ENCODE measurements at regions not wholly inside any gene's neighbourhood (a gene's known extent, or its start where the extent isn't known, plus 50 kb on each side); places are given as distances from the start of the nearest gene placed in this dataset.
"Not testable (repeated sequence)": the region's sequence is repeated elsewhere in the genome, so short reads cannot be mapped to it uniquely, and the experiment has no call there.

- not testable (repeated sequence) for H3K4me1 ChIP-seq (ENCODE audit: insufficient read depth, low read length); H2BK120ac ChIP-seq (ENCODE audit: low read depth, low read length, poor library complexity, severe bottlenecking); H3K27ac ChIP-seq (ENCODE audit: insufficient read length, low read depth, low read length); H3K27ac Mint-ChIP-seq; H2AK5ac ChIP-seq (ENCODE audit: insufficient read length, low read length); H3K9me3 ChIP-seq (ENCODE audit: control insufficient read depth, low read depth, low read length); H2BK5ac ChIP-seq (ENCODE audit: insufficient read length, low read length); H2BK15ac ChIP-seq (ENCODE audit: low read depth, low read length); H3K79me2 ChIP-seq (ENCODE audit: insufficient read depth, low read length); H3K23ac ChIP-seq (ENCODE audit: insufficient read length, low read depth, low read length); H3K18ac ChIP-seq (ENCODE audit: insufficient read length, low read depth, low read length); H3K79me1 ChIP-seq (ENCODE audit: insufficient read depth, low read depth, low read length, poor library complexity, severe bottlenecking); H3K4ac ChIP-seq (ENCODE audit: low read depth, low read length); H4K20me1 ChIP-seq (ENCODE audit: control insufficient read depth, insufficient read depth, insufficient read length); H3K9me3 Mint-ChIP-seq; H3T11ph ChIP-seq (ENCODE audit: low read length); H3K4me2 ChIP-seq (ENCODE audit: insufficient read depth, insufficient read length, low read length); H4K91ac ChIP-seq (ENCODE audit: insufficient read length, low read depth, low read length); H4K5ac ChIP-seq (ENCODE audit: insufficient read length, low read depth, low read length); DNase-seq; H3K9ac ChIP-seq (ENCODE audit: extremely low read depth, insufficient read length, low read length); H4K8ac ChIP-seq (replicated peaks; ENCODE audit: insufficient read length, low read depth, low read length); H2BK20ac ChIP-seq (ENCODE audit: low read depth, low read length, poor library complexity, severe bottlenecking); H3K23me2 ChIP-seq (ENCODE audit: insufficient read length, low read depth, low read length, poor library complexity, severe bottlenecking); H2BK12ac ChIP-seq (ENCODE audit: insufficient read length, low read depth, low read length); H3K4me3 Mint-ChIP-seq; H3K36me3 Mint-ChIP-seq (ENCODE audit: insufficient read depth in 1 of 3, low read depth in 3 of 3); H3K14ac ChIP-seq (ENCODE audit: insufficient read depth, low read length); H3K27me3 ChIP-seq (ENCODE audit: insufficient read depth, low read length); H2AFZ ChIP-seq (ENCODE audit: low read length); H3K56ac ChIP-seq (ENCODE audit: insufficient read length, low read depth, low read length)
- Mint-ChIP-seq H3K27me3 (ENCODE audit: low read depth) (peaks cover 27% of the 10 kb centered on the region), H3K4me1 (peaks cover 13 to 27% of the 10 kb centered on the region in 2 experiments)
- no CpG with 5 or more reads among the region's 3 CpGs for WGBS (ENCODE audit: extremely low coverage, insufficient read length, low lambda C conversion rate)
These were observed 94.0 kb downstream of the EBLN2 start for GRCh38 chr3:73155441-73155840.
